HEK293 (cell line): ENCODE measurements at regions not wholly inside any gene's neighbourhood (a gene's known extent, or its start where the extent isn't known, plus 50 kb on each side); places are given as distances from the start of the nearest gene placed in this dataset.

Experiments used
- CTCF ChIA-PET: fragments of 350-600 bp; formaldehyde crosslinking; extraction: SDS; loops from one replicate; lab custom pipeline; 2021; ENCODE audit warnings: antibody characterized with exemption; lab: Yijun Ruan, JAX
- POLR2A ChIA-PET: fragments of 300-600 bp; formaldehyde crosslinking; extraction: SDS; loops from one replicate; lab custom pipeline; 2020; ENCODE audit warnings: antibody characterized with exemption, inconsistent platforms; lab: Yijun Ruan, JAX
- H3K27ac ChIP-seq: fragments of 200-500 bp; sonication (Bioruptor generic); 2 replicates; pipeline ENCODE4 v1.5.1; 2014; ENCODE audit warnings: low read depth, low read length, control low read depth, inconsistent platforms; ENCODE audit errors: extremely low read depth
- H3K36me3 ChIP-seq, 2 experiments: fragments of 200-500 bp in 1 of 2; sonication (Bioruptor generic) in 1 of 2; 1 replicate in 1 of 2; 2 replicates in 1 of 2; pipeline ENCODE4 v1.5.1; 2014 to 2017; ENCODE audit warnings: inconsistent platforms in 2 of 2, low read length in 2 of 2; ENCODE audit not compliant: control insufficient read depth in 2 of 2, insufficient read depth in 1 of 2
- H3K4me1 ChIP-seq: fragments of 200-500 bp; sonication (Bioruptor generic); 2 replicates; pipeline ENCODE4 v1.5.1; 2014; ENCODE audit warnings: mild to moderate bottlenecking, low read length, inconsistent platforms; ENCODE audit not compliant: control insufficient read depth, insufficient read depth
- H3K4me3 ChIP-seq: 2 replicates; pipeline ENCODE4 v1.5.1; 2011; ENCODE audit warnings: low read depth, mild to moderate bottlenecking, control low read depth, low read length, moderate library complexity
- H3K9me3 ChIP-seq: fragments of 200-500 bp; sonication (Bioruptor generic); 2 replicates; pipeline ENCODE4 v1.5.1; 2014; ENCODE audit warnings: low read depth, low read length, inconsistent platforms; ENCODE audit not compliant: control insufficient read depth, insufficient read depth
- AEBP2 ChIP-seq: fragments of 450-650 bp; formaldehyde crosslinking; IDR thresholded peaks from 2 replicates; pipeline ENCODE4 v1.5.1; 2016; ENCODE audit warnings: missing biosample characterization, missing genetic modification characterization, borderline replicate concordance
- CTCF ChIP-seq: fragments of 450-650 bp; formaldehyde crosslinking; IDR thresholded peaks from 2 replicates; pipeline ENCODE4 v1.5.1; 2016; ENCODE audit warnings: missing biosample characterization, missing genetic modification characterization
- HOXA7 ChIP-seq: sonication (generic); formaldehyde crosslinking; IDR thresholded peaks from 2 replicates; pipeline ENCODE4 v1.8.1; 2022; ENCODE audit warnings: missing genetic modification reagents, borderline replicate concordance
- HOXD13 ChIP-seq: sonication (generic); formaldehyde crosslinking; IDR thresholded peaks from 2 replicates; pipeline ENCODE4 v1.8.0; 2022; ENCODE audit warnings: missing genetic modification reagents, borderline replicate concordance
- IKZF3 ChIP-seq: fragments of 450-650 bp; IDR thresholded peaks from 2 replicates; pipeline ENCODE4 v1.5.0; 2018; ENCODE audit warnings: missing biosample characterization, mild to moderate bottlenecking, missing genetic modification characterization, moderate library complexity
- KLF16 ChIP-seq: fragments of 450-650 bp; formaldehyde crosslinking; IDR thresholded peaks from 2 replicates; pipeline ENCODE4 v1.5.1; 2017; ENCODE audit warnings: missing biosample characterization, missing genetic modification characterization
- KLF8 ChIP-seq: fragments of 450-650 bp; formaldehyde crosslinking; IDR thresholded peaks from 2 replicates; pipeline ENCODE4 v1.5.1; 2016; ENCODE audit warnings: missing biosample characterization, missing genetic modification characterization
- MEIS1 ChIP-seq: sonication (generic); formaldehyde crosslinking; IDR thresholded peaks from 2 replicates; pipeline ENCODE4 v1.8.1; 2022; ENCODE audit warnings: missing genetic modification reagents, mild to moderate bottlenecking, borderline replicate concordance
- PRDM6 ChIP-seq: fragments of 450-650 bp; formaldehyde crosslinking; IDR thresholded peaks from 2 replicates; pipeline ENCODE4 v1.5.1; 2017; ENCODE audit warnings: missing biosample characterization, missing genetic modification characterization
- ZBTB1 ChIP-seq: fragments of 450-650 bp; formaldehyde crosslinking; IDR thresholded peaks from 2 replicates; pipeline ENCODE4 v1.5.1; 2016; ENCODE audit warnings: missing biosample characterization, missing genetic modification characterization
- ZBTB20 ChIP-seq: fragments of 450-650 bp; formaldehyde crosslinking; IDR thresholded peaks from 2 replicates; pipeline ENCODE4 v1.5.1; 2016; ENCODE audit warnings: missing biosample characterization, missing genetic modification characterization
- ZNF148 ChIP-seq: fragments of 450-650 bp; formaldehyde crosslinking; IDR thresholded peaks from 2 replicates; pipeline ENCODE4 v1.5.0; 2017; ENCODE audit warnings: missing biosample characterization, missing genetic modification characterization, borderline replicate concordance
- ZNF394 ChIP-seq: fragments of 450-650 bp; formaldehyde crosslinking; IDR thresholded peaks from 2 replicates; pipeline ENCODE4 v1.5.1; 2016; ENCODE audit warnings: missing biosample characterization, missing genetic modification characterization, mild to moderate bottlenecking, moderate library complexity, borderline replicate concordance
- ZNF398 ChIP-seq: fragments of 450-650 bp; formaldehyde crosslinking; IDR thresholded peaks from 2 replicates; pipeline ENCODE4 v1.5.1; 2017; ENCODE audit warnings: missing biosample characterization, missing genetic modification characterization
- ZNF529 ChIP-seq: fragments of 450-650 bp; formaldehyde crosslinking; IDR thresholded peaks from 2 replicates; pipeline ENCODE4 v1.5.1; 2017; ENCODE audit warnings: missing genetic modification characterization, missing biosample characterization; ENCODE audit not compliant: insufficient replicate concordance
- ZNF548 ChIP-seq: fragments of 450-650 bp; formaldehyde crosslinking; IDR thresholded peaks from 2 replicates; pipeline ENCODE4 v1.5.1; 2016; ENCODE audit warnings: missing biosample characterization, missing genetic modification characterization
- ZNF555 ChIP-seq: fragments of 450-650 bp; formaldehyde crosslinking; conservative IDR thresholded peaks from 2 replicates; pipeline ENCODE4 v1.5.1; 2017; ENCODE audit warnings: missing biosample characterization, mild to moderate bottlenecking, missing genetic modification characterization, inconsistent platforms
- ZNF658 ChIP-seq: fragments of 450-650 bp; formaldehyde crosslinking; IDR thresholded peaks from 2 replicates; pipeline ENCODE4; 2016; ENCODE audit warnings: missing biosample characterization, missing genetic modification characterization
- ZSCAN16 ChIP-seq: fragments of 450-650 bp; formaldehyde crosslinking; IDR thresholded peaks from 2 replicates; pipeline ENCODE4 v1.5.1; 2016; ENCODE audit warnings: missing biosample characterization, missing genetic modification characterization
- ZSCAN18 ChIP-seq: fragments of 450-650 bp; formaldehyde crosslinking; IDR thresholded peaks from 2 replicates; pipeline ENCODE4 v1.5.1; 2016; ENCODE audit warnings: missing biosample characterization, missing genetic modification characterization
- ZSCAN23 ChIP-seq: fragments of 450-650 bp; formaldehyde crosslinking; IDR thresholded peaks from 2 replicates; pipeline ENCODE4 v1.5.1; 2016; ENCODE audit warnings: missing biosample characterization, missing genetic modification characterization

- H3K4me1 ChIP-seq, result no peaks in the 10 kb centered on the region
- H3K4me3 ChIP-seq, result no peak overlapping the region
- no peak overlapping the region for H3K27ac ChIP-seq
- H3K36me3 ChIP-seq, result no peaks in the 10 kb centered on the region
- no peaks in the 10 kb centered on the region for H3K9me3 ChIP-seq
- POLR2A ChIA-PET, result no interaction called here
- TF ChIP-seq ZBTB1 (tag by site-specific recombination) (no peak), AEBP2 (tag by site-specific recombination) (no peak), ZNF148 (tag by site-specific recombination) (no peak), HOXA7 (CRISPR knock-in tag) (no peak), ZSCAN16 (tag by site-specific recombination) (no peak), ZNF555 (tag by site-specific recombination) (no peak), ZSCAN18 (tag by site-specific recombination) (no peak), HOXD13 (no peak), KLF16 (tag by site-specific recombination) (no peak), ZNF398 (tag by site-specific recombination) (no peak)
- TF ChIP-seq, all 188 proteins: peak for 0
- CTCF ChIA-PET, result interaction anchor here (1.0 to 1.1 kb wide), 2 partner anchors 68 to 331 kb away, joined by 3 read pairs; no protein-coding TSS in a partner anchor
Observed at GRCh38 chr5:159586921-159587320, 256.6 kb upstream of the IL12B start.

- Histone ChIP-seq H3K4me1 (no peaks in the 10 kb centered on the region), H3K9me3 (no peaks in the 10 kb centered on the region), H3K36me3 (no peaks in the 10 kb centered on the region), H3K4me3 (no peak overlapping the region), H3K27ac (no peak overlapping the region)
- ChIA-PET CTCF (interaction anchor here (0.6 kb wide), 1 partner anchor 148 kb away, joined by 4 read pairs; no protein-coding TSS in a partner anchor), POLR2A (interaction anchor here (0.6 kb wide), 1 partner anchor 17 kb away, joined by 3 read pairs; no protein-coding TSS in a partner anchor)
- no peak for TF ChIP-seq IKZF3 (tag by site-specific recombination)
- TF ChIP-seq ZNF548 (tag by site-specific recombination), result no peak
- TF ChIP-seq KLF8 (tag by site-specific recombination), result no peak
- TF ChIP-seq ZNF658 (tag by site-specific recombination), result no peak
- TF ChIP-seq ZNF555 (tag by site-specific recombination), result no peak
- no peak for TF ChIP-seq ZNF394 (tag by site-specific recombination)
- TF ChIP-seq CTCF, result no peak
- no peak for TF ChIP-seq PRDM6 (tag by site-specific recombination)
- no peak for TF ChIP-seq ZSCAN23 (tag by site-specific recombination)
- no peak for TF ChIP-seq MEIS1 (CRISPR knock-in tag)
- TF ChIP-seq ZNF529 (tag by site-specific recombination), result no peak
- TF ChIP-seq ZBTB20 (tag by site-specific recombination), result no peak
Observed at GRCh38 chr5:159588941-159589340, 258.7 kb upstream of the IL12B start.
